ENCODE measurements at regions not wholly inside any gene's neighbourhood (a gene's known extent, or its start where the extent isn't known, plus 50 kb on each side); places are given as distances from the start of the nearest gene placed in this dataset.

GRCh38 chr13:70814684-70815083 lies 706.4 kb upstream of the KLHL1 start:
- DNase-seq: no peak
- no peaks in the 10 kb centered on the region for H3K36me3 ChIP-seq (ENCODE audit: control insufficient read depth, insufficient read depth, low read length)

GRCh38 chr13:70812481-70812880 lies 704.2 kb upstream of the KLHL1 start:
- H3K27ac ChIP-seq (ENCODE audit: insufficient read depth, low read length, poor library complexity, severe bottlenecking): no peak overlapping the region
- H3K36me3 ChIP-seq (ENCODE audit: control insufficient read depth, insufficient read depth, low read length): no peaks in the 10 kb centered on the region
- no peak for DNase-seq

More at GRCh38 chr13:70814684-70815083, 706.4 kb upstream of the KLHL1 start:
- no peaks in the 10 kb centered on the region for H3K27me3 ChIP-seq (replicated peaks; ENCODE audit: control insufficient read depth, insufficient read depth, low read length, poor library complexity, severe bottlenecking)
- no peak overlapping the region for H3K27ac ChIP-seq (ENCODE audit: insufficient read depth, low read length, poor library complexity, severe bottlenecking)
- H3K9me3 ChIP-seq (ENCODE audit: control insufficient read depth, low read length): no peaks in the 10 kb centered on the region
- no peaks in the 10 kb centered on the region for H3K4me1 ChIP-seq (ENCODE audit: control insufficient read depth, insufficient read depth, low read length, poor library complexity, severe bottlenecking)
- H3K4me3 ChIP-seq (ENCODE audit: insufficient read depth, low read depth, low read length, poor library complexity, severe bottlenecking): no peak overlapping the region

GRCh38 chr13:70809588-70809987 lies 701.3 kb upstream of the KLHL1 start:
- Histone ChIP-seq H3K27me3 (replicated peaks; ENCODE audit: control insufficient read depth, insufficient read depth, low read length, poor library complexity, severe bottlenecking) (no peaks in the 10 kb centered on the region), H3K36me3 (ENCODE audit: control insufficient read depth, insufficient read depth, low read length) (no peaks in the 10 kb centered on the region), H3K27ac (ENCODE audit: insufficient read depth, low read length, poor library complexity, severe bottlenecking) (no peak overlapping the region), H3K9me3 (ENCODE audit: control insufficient read depth, low read length) (peaks cover 3% of the 10 kb centered on the region), H3K4me1 (ENCODE audit: control insufficient read depth, insufficient read depth, low read length, poor library complexity, severe bottlenecking) (no peaks in the 10 kb centered on the region), H3K4me3 (ENCODE audit: insufficient read depth, low read depth, low read length, poor library complexity, severe bottlenecking) (no peak overlapping the region)
- DNase-seq: no peak

More at GRCh38 chr13:70812481-70812880, 704.2 kb upstream of the KLHL1 start:
- Histone ChIP-seq H3K4me1 (ENCODE audit: control insufficient read depth, insufficient read depth, low read length, poor library complexity, severe bottlenecking) (no peaks in the 10 kb centered on the region), H3K27me3 (replicated peaks; ENCODE audit: control insufficient read depth, insufficient read depth, low read length, poor library complexity, severe bottlenecking) (no peaks in the 10 kb centered on the region), H3K4me3 (ENCODE audit: insufficient read depth, low read depth, low read length, poor library complexity, severe bottlenecking) (no peak overlapping the region), H3K9me3 (ENCODE audit: control insufficient read depth, low read length) (peaks cover 3% of the 10 kb centered on the region)

DNA sequence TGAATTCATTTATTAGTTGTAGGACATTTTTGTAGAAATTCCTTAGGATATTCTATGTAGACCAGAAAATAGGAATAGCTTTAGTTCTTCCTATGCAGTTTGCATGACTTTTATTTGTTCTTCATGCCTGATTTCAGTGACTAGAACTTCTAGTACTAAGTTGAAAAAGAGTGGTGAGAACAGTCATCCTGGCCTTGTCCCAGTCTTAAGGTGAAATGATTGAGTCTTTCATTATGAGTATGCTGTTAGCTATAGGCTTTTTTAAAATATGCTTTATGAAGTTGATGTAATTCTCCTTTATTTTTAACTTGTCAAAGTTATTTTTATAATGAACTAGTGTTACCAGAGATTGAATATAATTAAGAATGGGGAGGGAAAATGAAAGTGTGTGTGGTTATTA lies 690.1 kb upstream of the KLHL1 start:
- DNase-seq: no peak
- no peaks in the 10 kb centered on the region for H3K4me1 ChIP-seq (ENCODE audit: control insufficient read depth, insufficient read depth, low read length, poor library complexity, severe bottlenecking)
- no peak overlapping the region for H3K27ac ChIP-seq (ENCODE audit: insufficient read depth, low read length, poor library complexity, severe bottlenecking)
- no peaks in the 10 kb centered on the region for H3K36me3 ChIP-seq (ENCODE audit: control insufficient read depth, insufficient read depth, low read length)
- no peak overlapping the region for H3K4me3 ChIP-seq (ENCODE audit: insufficient read depth, low read depth, low read length, poor library complexity, severe bottlenecking)
- H3K9me3 ChIP-seq (ENCODE audit: control insufficient read depth, low read length): no peaks in the 10 kb centered on the region
- no peaks in the 10 kb centered on the region for H3K27me3 ChIP-seq (replicated peaks; ENCODE audit: control insufficient read depth, insufficient read depth, low read length, poor library complexity, severe bottlenecking)

DNA sequence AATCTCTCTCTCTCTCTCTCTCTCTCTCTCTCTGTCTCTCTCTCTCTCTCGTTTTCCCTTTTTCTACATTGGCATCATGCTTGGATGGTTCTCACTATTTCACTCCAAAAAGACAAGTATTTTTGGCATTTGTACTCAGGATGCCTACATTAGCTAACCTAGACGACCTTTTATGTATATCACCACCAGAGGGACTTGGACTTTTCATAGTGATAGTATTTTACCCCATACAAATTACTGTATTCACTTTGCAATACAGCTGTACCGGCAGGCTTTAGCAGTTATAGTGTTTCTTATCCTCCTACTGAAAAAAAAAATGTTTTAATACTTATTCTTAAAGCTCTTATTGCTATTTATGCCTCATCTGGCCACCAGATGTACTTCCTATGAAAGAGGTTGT lies 687.2 kb upstream of the KLHL1 start:
- Histone ChIP-seq H3K36me3 (ENCODE audit: control insufficient read depth, insufficient read depth, low read length) (no peaks in the 10 kb centered on the region), H3K27ac (ENCODE audit: insufficient read depth, low read length, poor library complexity, severe bottlenecking) (no peak overlapping the region), H3K27me3 (replicated peaks; ENCODE audit: control insufficient read depth, insufficient read depth, low read length, poor library complexity, severe bottlenecking) (no peaks in the 10 kb centered on the region), H3K9me3 (ENCODE audit: control insufficient read depth, low read length) (no peaks in the 10 kb centered on the region), H3K4me3 (ENCODE audit: insufficient read depth, low read depth, low read length, poor library complexity, severe bottlenecking) (no peak overlapping the region), H3K4me1 (ENCODE audit: control insufficient read depth, insufficient read depth, low read length, poor library complexity, severe bottlenecking) (no peaks in the 10 kb centered on the region)
- no peak for DNase-seq

GRCh38 chr13:70792121-70792520 lies 683.9 kb upstream of the KLHL1 start:
- no peak overlapping the region for H3K4me3 ChIP-seq (ENCODE audit: insufficient read depth, low read depth, low read length, poor library complexity, severe bottlenecking)
- no peaks in the 10 kb centered on the region for H3K9me3 ChIP-seq (ENCODE audit: control insufficient read depth, low read length)
- H3K27ac ChIP-seq (ENCODE audit: insufficient read depth, low read length, poor library complexity, severe bottlenecking): no peak overlapping the region
- H3K36me3 ChIP-seq (ENCODE audit: control insufficient read depth, insufficient read depth, low read length): no peaks in the 10 kb centered on the region
- no peaks in the 10 kb centered on the region for H3K27me3 ChIP-seq (replicated peaks; ENCODE audit: control insufficient read depth, insufficient read depth, low read length, poor library complexity, severe bottlenecking)
- no peak for DNase-seq
- no peaks in the 10 kb centered on the region for H3K4me1 ChIP-seq (ENCODE audit: control insufficient read depth, insufficient read depth, low read length, poor library complexity, severe bottlenecking)

GRCh38 chr13:70789751-70790150 lies 681.5 kb upstream of the KLHL1 start:
- Histone ChIP-seq H3K36me3 (ENCODE audit: control insufficient read depth, insufficient read depth, low read length) (no peaks in the 10 kb centered on the region), H3K27ac (ENCODE audit: insufficient read depth, low read length, poor library complexity, severe bottlenecking) (no peak overlapping the region), H3K27me3 (replicated peaks; ENCODE audit: control insufficient read depth, insufficient read depth, low read length, poor library complexity, severe bottlenecking) (no peaks in the 10 kb centered on the region), H3K9me3 (ENCODE audit: control insufficient read depth, low read length) (no peaks in the 10 kb centered on the region), H3K4me1 (ENCODE audit: control insufficient read depth, insufficient read depth, low read length, poor library complexity, severe bottlenecking) (no peaks in the 10 kb centered on the region), H3K4me3 (ENCODE audit: insufficient read depth, low read depth, low read length, poor library complexity, severe bottlenecking) (no peak overlapping the region)
- no peak for DNase-seq

GRCh38 chr13:70788074-70788473 lies 679.8 kb upstream of the KLHL1 start:
- Histone ChIP-seq H3K27ac (ENCODE audit: insufficient read depth, low read length, poor library complexity, severe bottlenecking) (no peak overlapping the region), H3K9me3 (ENCODE audit: control insufficient read depth, low read length) (no peaks in the 10 kb centered on the region), H3K4me1 (ENCODE audit: control insufficient read depth, insufficient read depth, low read length, poor library complexity, severe bottlenecking) (no peaks in the 10 kb centered on the region), H3K36me3 (ENCODE audit: control insufficient read depth, insufficient read depth, low read length) (no peaks in the 10 kb centered on the region), H3K4me3 (ENCODE audit: insufficient read depth, low read depth, low read length, poor library complexity, severe bottlenecking) (no peak overlapping the region), H3K27me3 (replicated peaks; ENCODE audit: control insufficient read depth, insufficient read depth, low read length, poor library complexity, severe bottlenecking) (no peaks in the 10 kb centered on the region)
- no peak for DNase-seq

DNA sequence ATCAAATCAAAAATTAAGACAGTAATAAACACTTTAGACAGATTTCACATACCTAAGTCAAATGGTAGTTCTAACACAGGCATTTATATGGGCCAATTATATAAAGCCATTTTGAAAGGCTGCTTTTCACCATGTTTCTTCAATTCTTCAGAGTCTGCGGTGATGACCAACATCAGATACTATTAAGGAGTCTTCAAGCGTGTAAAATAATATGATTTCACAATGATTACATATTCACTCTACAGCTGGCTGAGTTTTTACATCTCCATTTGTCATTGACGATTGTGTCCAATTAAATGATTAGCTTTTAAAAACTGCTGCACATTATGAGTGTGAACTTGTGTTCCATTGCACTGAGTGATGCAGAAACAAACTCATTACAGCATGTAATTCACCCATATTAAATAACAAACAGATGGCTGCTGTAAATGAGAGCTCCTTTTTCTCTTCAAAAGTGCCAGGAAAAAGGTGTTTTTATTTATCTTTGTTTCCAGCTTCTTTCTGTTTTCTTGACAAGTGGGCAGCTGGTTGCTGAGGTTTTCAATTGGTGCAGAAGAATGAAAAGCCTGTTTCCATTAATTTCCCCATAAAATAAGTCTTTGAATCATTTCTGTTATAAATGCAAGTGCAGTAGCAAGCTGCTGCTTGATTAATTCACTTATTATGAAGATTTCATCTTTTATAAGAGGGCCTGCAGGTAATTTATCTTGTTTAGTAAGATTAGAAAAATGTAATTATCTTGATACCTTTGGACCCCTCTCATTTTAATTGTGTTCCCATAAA lies 676.1 kb upstream of the KLHL1 start:
- no peaks in the 10 kb centered on the region for H3K9me3 ChIP-seq (ENCODE audit: control insufficient read depth, low read length)
- no peak overlapping the region for H3K27ac ChIP-seq (ENCODE audit: insufficient read depth, low read length, poor library complexity, severe bottlenecking)
- no peak overlapping the region for H3K4me3 ChIP-seq (ENCODE audit: insufficient read depth, low read depth, low read length, poor library complexity, severe bottlenecking)
- DNase-seq: no peak
- H3K4me1 ChIP-seq (ENCODE audit: control insufficient read depth, insufficient read depth, low read length, poor library complexity, severe bottlenecking): no peaks in the 10 kb centered on the region
- H3K36me3 ChIP-seq (ENCODE audit: control insufficient read depth, insufficient read depth, low read length): no peaks in the 10 kb centered on the region
- no peaks in the 10 kb centered on the region for H3K27me3 ChIP-seq (replicated peaks; ENCODE audit: control insufficient read depth, insufficient read depth, low read length, poor library complexity, severe bottlenecking)

DNA sequence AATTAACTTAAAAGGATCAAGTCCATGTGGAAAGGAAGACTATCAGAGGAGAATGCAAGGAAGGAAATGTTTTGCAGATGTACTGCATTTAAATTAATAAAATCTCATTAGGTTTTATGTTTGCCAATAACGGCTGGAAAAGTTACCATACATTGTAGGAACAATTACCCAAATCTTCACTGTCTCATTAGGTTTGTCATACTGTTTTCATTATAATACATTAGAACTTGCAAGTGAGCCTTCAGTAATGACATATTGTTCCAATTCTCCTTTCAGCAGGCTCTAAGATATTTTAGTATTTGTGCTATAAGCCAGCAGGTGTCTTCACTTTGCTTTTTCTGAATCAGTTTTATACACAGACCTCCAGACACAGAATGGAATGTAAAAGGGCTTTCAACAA lies 661.6 kb upstream of the KLHL1 start:
- Histone ChIP-seq H3K27ac (ENCODE audit: insufficient read depth, low read length, poor library complexity, severe bottlenecking) (no peak overlapping the region), H3K36me3 (ENCODE audit: control insufficient read depth, insufficient read depth, low read length) (no peaks in the 10 kb centered on the region), H3K4me1 (ENCODE audit: control insufficient read depth, insufficient read depth, low read length, poor library complexity, severe bottlenecking) (no peaks in the 10 kb centered on the region), H3K4me3 (ENCODE audit: insufficient read depth, low read depth, low read length, poor library complexity, severe bottlenecking) (no peak overlapping the region), H3K27me3 (replicated peaks; ENCODE audit: control insufficient read depth, insufficient read depth, low read length, poor library complexity, severe bottlenecking) (no peaks in the 10 kb centered on the region), H3K9me3 (ENCODE audit: control insufficient read depth, low read length) (no peaks in the 10 kb centered on the region)
- no peak for DNase-seq
